ENCODE measurements at regions not wholly inside any gene's neighbourhood (a gene's known extent, or its start where the extent isn't known, plus 50 kb on each side); places are given as distances from the start of the nearest gene placed in this dataset.
A peak's percentile ranks its signal among the peaks of the same experiment; 100 is the strongest.
"Not testable (repeated sequence)": the region's sequence is repeated elsewhere in the genome, so short reads cannot be mapped to it uniquely, and the experiment has no call there.

GRCh38 chr10:33653584-33654367 lies 319.3 kb upstream of the NRP1 start:
- no peaks in the 10 kb centered on the region for H3K79me1 ChIP-seq (replicated peaks; ENCODE audit: low read length, poor library complexity, severe bottlenecking)
- no peak overlapping the region for H4K8ac ChIP-seq (ENCODE audit: low read length)
- no peak overlapping the region for H2BK12ac ChIP-seq (ENCODE audit: low read length in 2 of 2)
- H3K4me3 ChIP-seq (ENCODE audit: insufficient read depth in 1 of 2, low read depth in 1 of 2, low read length in 2 of 2), result no peak overlapping the region
- peaks cover 20% of the 10 kb centered on the region for H3K9me3 ChIP-seq (ENCODE audit: control insufficient read depth, low read length)
- no peaks in the 10 kb centered on the region for H3K27me3 ChIP-seq (ENCODE audit: control insufficient read depth in 1 of 2, insufficient read depth in 1 of 2, low read length in 2 of 2)
- H3K4ac ChIP-seq (ENCODE audit: low read depth in 1 of 2, low read length in 2 of 2), result no peak overlapping the region
- no peak overlapping the region for H3K14ac ChIP-seq (ENCODE audit: low read length in 2 of 2)
- H2AK5ac ChIP-seq (ENCODE audit: low read length, severe bottlenecking), result no peak overlapping the region
- no peak overlapping the region for H4K91ac ChIP-seq (ENCODE audit: low read length)
- peaks cover 3% of the 10 kb centered on the region for H3K4me1 ChIP-seq (ENCODE audit: control insufficient read depth, insufficient read depth, low read depth, low read length)
- no peak overlapping the region for H3K9ac ChIP-seq (ENCODE audit: low read length)
- DNase-seq, result no peak
- 84% methylated on average over 5 of the region's 7 CpGs for WGBS
- H2BK120ac ChIP-seq (ENCODE audit: low read depth, low read length), result no peak overlapping the region
- H3K27ac ChIP-seq (ENCODE audit: low read length, poor library complexity, severe bottlenecking), result no peak overlapping the region
- no peak overlapping the region for H2BK5ac ChIP-seq (ENCODE audit: low read depth, low read length, poor library complexity, severe bottlenecking)
- no peak overlapping the region for H3K18ac ChIP-seq (ENCODE audit: low read depth in 1 of 2, low read length in 2 of 2)
- H3K4me2 ChIP-seq (ENCODE audit: low read length, poor library complexity, severe bottlenecking), result no peak overlapping the region
- no peaks in the 10 kb centered on the region for H3K36me3 ChIP-seq (ENCODE audit: control insufficient read depth in 1 of 2, insufficient read depth in 2 of 2, low read depth in 1 of 2, low read length in 2 of 2)
- H3K23ac ChIP-seq (ENCODE audit: low read length in 2 of 2), result no peak overlapping the region
- no peak overlapping the region for H2AFZ ChIP-seq (ENCODE audit: low read depth, low read length)
- H2BK15ac ChIP-seq (ENCODE audit: low read depth, poor library complexity, severe bottlenecking), result no peak overlapping the region

GRCh38 chr10:33652870-33653269 lies 318.4 kb upstream of the NRP1 start:
- no peak overlapping the region for H3K27ac ChIP-seq (ENCODE audit: low read length, poor library complexity, severe bottlenecking)
- peaks cover 20% of the 10 kb centered on the region for H3K9me3 ChIP-seq (ENCODE audit: control insufficient read depth, low read length)
- H3K27me3 ChIP-seq (ENCODE audit: control insufficient read depth in 1 of 2, insufficient read depth in 1 of 2, low read length in 2 of 2), result no peaks in the 10 kb centered on the region
- H2AFZ ChIP-seq (ENCODE audit: low read depth, low read length), result no peak overlapping the region
- H2BK5ac ChIP-seq (ENCODE audit: low read depth, low read length, poor library complexity, severe bottlenecking), result no peak overlapping the region
- no peak overlapping the region for H3K18ac ChIP-seq (ENCODE audit: low read depth in 1 of 2, low read length in 2 of 2)
- H3K23ac ChIP-seq (ENCODE audit: low read length in 2 of 2), result no peak overlapping the region
- DNase-seq, result no peak
- peaks cover 3% of the 10 kb centered on the region for H3K4me1 ChIP-seq (ENCODE audit: control insufficient read depth, insufficient read depth, low read depth, low read length)
- no peaks in the 10 kb centered on the region for H3K79me1 ChIP-seq (replicated peaks; ENCODE audit: low read length, poor library complexity, severe bottlenecking)
- no peak overlapping the region for H3K4me2 ChIP-seq (ENCODE audit: low read length, poor library complexity, severe bottlenecking)
- H4K91ac ChIP-seq (ENCODE audit: low read length), result no peak overlapping the region
- 95% methylated on average over 3 of the region's 3 CpGs for WGBS
- H3K14ac ChIP-seq (ENCODE audit: low read length in 2 of 2), result no peak overlapping the region
- H3K4ac ChIP-seq (ENCODE audit: low read depth in 1 of 2, low read length in 2 of 2), result no peak overlapping the region
- no peak overlapping the region for H2BK120ac ChIP-seq (ENCODE audit: low read depth, low read length)
- no peak overlapping the region for H2AK5ac ChIP-seq (ENCODE audit: low read length, severe bottlenecking)
- no peak overlapping the region for H2BK15ac ChIP-seq (ENCODE audit: low read depth, poor library complexity, severe bottlenecking)
- H3K36me3 ChIP-seq (ENCODE audit: control insufficient read depth in 1 of 2, insufficient read depth in 2 of 2, low read depth in 1 of 2, low read length in 2 of 2), result no peaks in the 10 kb centered on the region
- no peak overlapping the region for H4K8ac ChIP-seq (ENCODE audit: low read length)
- no peak overlapping the region for H3K9ac ChIP-seq (ENCODE audit: low read length)
- no peak overlapping the region for H2BK12ac ChIP-seq (ENCODE audit: low read length in 2 of 2)
- H3K4me3 ChIP-seq (ENCODE audit: insufficient read depth in 1 of 2, low read depth in 1 of 2, low read length in 2 of 2), result no peak overlapping the region

GRCh38 chr10:33650131-33650530 lies 315.7 kb upstream of the NRP1 start:
- H3K4me3 ChIP-seq (ENCODE audit: insufficient read depth in 1 of 2, low read depth in 1 of 2, low read length in 2 of 2); H2AFZ ChIP-seq (ENCODE audit: low read depth, low read length): not testable (repeated sequence)
- 50% methylated on average over 1 of the region's 2 CpGs for WGBS

GRCh38 chr10:33643042-33643441 lies 308.6 kb upstream of the NRP1 start:
- H4K91ac ChIP-seq (ENCODE audit: low read length), result no peak overlapping the region
- peaks cover 1% of the 10 kb centered on the region for H3K4me1 ChIP-seq (ENCODE audit: control insufficient read depth, insufficient read depth, low read depth, low read length)
- H3K79me1 ChIP-seq (replicated peaks; ENCODE audit: low read length, poor library complexity, severe bottlenecking), result no peaks in the 10 kb centered on the region
- no peak overlapping the region for H2BK15ac ChIP-seq (ENCODE audit: low read depth, poor library complexity, severe bottlenecking)
- no peaks in the 10 kb centered on the region for H3K9me3 ChIP-seq (ENCODE audit: control insufficient read depth, low read length)
- H2BK5ac ChIP-seq (ENCODE audit: low read depth, low read length, poor library complexity, severe bottlenecking), result no peak overlapping the region
- peak; percentile 46 for DNase-seq
- H3K18ac ChIP-seq (ENCODE audit: low read depth in 1 of 2, low read length in 2 of 2), result no peak overlapping the region
- no peak overlapping the region for H2BK12ac ChIP-seq (ENCODE audit: low read length in 2 of 2)
- H3K36me3 ChIP-seq (ENCODE audit: control insufficient read depth in 1 of 2, insufficient read depth in 2 of 2, low read depth in 1 of 2, low read length in 2 of 2), result no peaks in the 10 kb centered on the region
- H3K27ac ChIP-seq (ENCODE audit: low read length, poor library complexity, severe bottlenecking), result no peak overlapping the region
- no peak overlapping the region for H2AFZ ChIP-seq (ENCODE audit: low read depth, low read length)
- no peak overlapping the region for H3K14ac ChIP-seq (ENCODE audit: low read length in 2 of 2)
- no peak overlapping the region for H2AK5ac ChIP-seq (ENCODE audit: low read length, severe bottlenecking)
- no peak overlapping the region for H3K4me3 ChIP-seq (ENCODE audit: insufficient read depth in 1 of 2, low read depth in 1 of 2, low read length in 2 of 2)
- H2BK120ac ChIP-seq (ENCODE audit: low read depth, low read length), result no peak overlapping the region
- H3K23ac ChIP-seq (ENCODE audit: low read length in 2 of 2), result no peak overlapping the region
- H4K8ac ChIP-seq (ENCODE audit: low read length), result no peak overlapping the region
- peak overlapping the region; percentile 50 for H3K9ac ChIP-seq (ENCODE audit: low read length)
- H3K27me3 ChIP-seq (ENCODE audit: control insufficient read depth in 1 of 2, insufficient read depth in 1 of 2, low read length in 2 of 2), result no peaks in the 10 kb centered on the region
- H3K4ac ChIP-seq (ENCODE audit: low read depth in 1 of 2, low read length in 2 of 2), result no peak overlapping the region
- H3K4me2 ChIP-seq (ENCODE audit: low read length, poor library complexity, severe bottlenecking), result no peak overlapping the region

More at GRCh38 chr10:33650131-33650530, 315.7 kb upstream of the NRP1 start:
- not testable (repeated sequence) for H3K9ac ChIP-seq (ENCODE audit: low read length); H4K8ac ChIP-seq (ENCODE audit: low read length); H3K18ac ChIP-seq (ENCODE audit: low read depth in 1 of 2, low read length in 2 of 2); H3K27me3 ChIP-seq (ENCODE audit: control insufficient read depth in 1 of 2, insufficient read depth in 1 of 2, low read length in 2 of 2); H2AK5ac ChIP-seq (ENCODE audit: low read length, severe bottlenecking); H2BK120ac ChIP-seq (ENCODE audit: low read depth, low read length); H3K36me3 ChIP-seq (ENCODE audit: control insufficient read depth in 1 of 2, insufficient read depth in 2 of 2, low read depth in 1 of 2, low read length in 2 of 2); H2BK12ac ChIP-seq (ENCODE audit: low read length in 2 of 2); H2BK5ac ChIP-seq (ENCODE audit: low read depth, low read length, poor library complexity, severe bottlenecking); DNase-seq; H3K4me1 ChIP-seq (ENCODE audit: control insufficient read depth, insufficient read depth, low read depth, low read length); H3K4ac ChIP-seq (ENCODE audit: low read depth in 1 of 2, low read length in 2 of 2); H3K23ac ChIP-seq (ENCODE audit: low read length in 2 of 2); H2BK15ac ChIP-seq (ENCODE audit: low read depth, poor library complexity, severe bottlenecking); H3K4me2 ChIP-seq (ENCODE audit: low read length, poor library complexity, severe bottlenecking); H3K79me1 ChIP-seq (replicated peaks; ENCODE audit: low read length, poor library complexity, severe bottlenecking); H3K27ac ChIP-seq (ENCODE audit: low read length, poor library complexity, severe bottlenecking); H4K91ac ChIP-seq (ENCODE audit: low read length); H3K14ac ChIP-seq (ENCODE audit: low read length in 2 of 2)
- H3K9me3 ChIP-seq (ENCODE audit: control insufficient read depth, low read length), result peaks cover 20% of the 10 kb centered on the region

All from mesenchymal stem cell (in vitro differentiated cells and primary cell).